Activated gamma-delta T cell treated with Interleukin-2 at 50 U/mL for 16 hours (primary cell): ENCODE measurements at regions not wholly inside any gene's neighbourhood (a gene's known extent, or its start where the extent isn't known, plus 50 kb on each side); places are given as distances from the start of the nearest gene placed in this dataset.

Experiments
- DNase-seq: peaks from one replicate; pipeline ENCODE4 v3.0.0-alpha.2; 2020

DNA sequence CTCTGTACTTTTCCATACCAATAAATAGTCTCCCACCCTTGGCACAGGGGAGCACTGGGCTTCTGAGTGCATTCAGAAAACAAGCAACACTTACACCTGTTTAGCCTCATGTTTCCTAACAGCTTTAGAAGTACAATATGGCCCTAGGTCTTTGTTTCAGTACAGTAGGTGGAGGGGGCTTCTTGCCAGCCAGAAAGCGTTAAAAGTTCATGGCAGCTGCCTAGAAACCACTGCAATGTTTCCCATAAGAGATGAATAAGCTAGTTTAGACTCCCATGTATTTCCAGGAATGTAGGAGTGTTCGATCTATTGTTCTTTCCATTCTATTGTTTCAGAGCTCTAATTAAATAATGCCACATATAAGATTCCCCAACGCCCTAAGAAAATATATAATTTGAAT, 444.8 kb downstream of the ARHGEF28 start:
- no peak for DNase-seq

DNA sequence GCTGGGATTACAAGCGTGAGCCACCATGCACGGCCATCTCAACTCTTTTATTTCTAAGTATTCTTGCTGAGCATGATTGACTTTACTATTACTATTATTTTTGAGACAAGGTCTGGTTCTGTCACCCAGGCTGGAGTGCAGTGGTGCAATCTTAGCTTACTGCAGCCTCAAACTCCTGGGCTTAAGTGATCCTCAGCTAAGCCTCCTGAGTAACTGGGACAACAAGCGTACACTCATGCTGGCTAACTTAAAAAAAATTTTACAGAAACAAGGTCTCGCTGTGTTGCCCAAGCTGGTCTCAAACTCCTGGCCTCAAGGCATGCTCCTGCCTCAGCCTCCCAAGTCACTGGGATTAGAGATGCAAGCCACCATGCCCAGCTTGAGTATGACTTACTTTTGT, 443.7 kb downstream of the ARHGEF28 start:
- DNase-seq: no peak

DNA sequence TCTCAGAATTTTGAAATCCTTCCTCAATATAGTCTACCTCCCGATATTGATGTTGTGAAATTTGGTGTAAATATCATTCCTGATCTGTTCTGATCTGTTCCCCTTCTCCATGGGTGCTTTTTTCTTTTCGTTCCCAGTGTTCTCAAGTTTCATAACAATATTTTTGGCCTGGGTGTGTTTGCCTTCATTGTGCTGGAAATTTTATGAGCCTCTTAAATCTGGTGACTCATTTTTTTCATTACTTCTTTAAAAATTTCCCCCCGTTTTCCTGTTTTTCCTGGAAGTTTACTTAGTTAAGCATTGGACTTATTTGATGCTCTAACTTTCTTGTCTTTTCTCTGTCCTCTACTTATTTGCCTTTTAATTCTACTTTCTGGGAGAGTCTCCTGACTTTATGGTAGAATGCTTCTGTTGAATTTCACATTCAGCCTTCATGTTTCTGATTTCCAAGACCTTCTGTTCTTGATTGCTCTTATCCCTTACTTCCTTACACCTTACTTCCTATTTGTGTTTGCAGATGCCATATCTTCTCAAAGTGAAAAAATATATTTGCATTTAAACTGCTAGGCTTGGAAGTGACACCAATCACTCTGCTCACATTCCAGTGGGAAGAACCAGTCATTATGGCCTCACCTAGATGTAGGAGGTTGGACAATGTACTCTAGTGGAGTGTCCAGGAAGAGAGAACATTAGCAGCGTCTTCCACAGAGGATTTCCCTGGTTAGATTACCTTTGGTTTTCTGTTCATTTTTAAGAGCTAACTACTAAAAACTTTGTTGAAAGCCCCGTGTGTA, 441.9 kb downstream of the ARHGEF28 start:
- no peak for DNase-seq

DNA sequence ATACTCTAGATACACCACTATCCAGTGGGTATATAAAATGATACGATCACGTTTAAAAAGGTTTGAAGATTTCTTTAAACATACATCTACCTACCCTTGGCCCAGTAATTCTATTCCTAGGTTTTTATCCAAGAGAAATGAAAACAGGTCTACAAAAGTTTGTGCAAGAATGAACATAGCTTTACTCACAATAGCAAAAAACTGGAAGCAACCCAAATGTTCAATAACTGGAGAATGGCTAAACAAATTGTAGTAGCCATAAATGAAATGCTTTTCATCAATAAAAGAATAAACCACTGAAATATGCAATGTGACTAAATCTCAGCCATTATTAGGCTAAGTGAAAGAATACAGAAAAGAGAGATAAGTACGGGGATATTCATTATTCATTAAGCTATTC, 438.9 kb downstream of the ARHGEF28 start:
- DNase-seq: no peak

DNA sequence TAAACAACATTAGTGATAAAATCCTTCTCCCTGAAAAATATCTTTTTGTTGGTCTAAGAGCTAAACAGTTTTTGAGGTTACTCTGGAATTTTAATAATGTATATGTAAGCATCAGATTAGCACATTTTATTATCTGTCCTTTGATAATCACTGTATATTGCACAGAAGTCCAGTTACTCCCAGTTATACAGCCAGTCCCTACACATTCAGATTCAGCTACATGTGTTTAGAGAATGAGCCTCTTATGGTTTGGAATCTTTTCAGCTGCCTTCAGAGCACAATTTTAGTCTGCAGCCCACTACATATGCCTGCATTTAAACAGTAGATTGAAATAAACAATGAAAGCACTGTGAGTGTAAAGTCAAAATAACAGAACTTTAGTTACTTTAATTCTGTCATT, 438.2 kb downstream of the ARHGEF28 start:
- DNase-seq: no peak

DNA sequence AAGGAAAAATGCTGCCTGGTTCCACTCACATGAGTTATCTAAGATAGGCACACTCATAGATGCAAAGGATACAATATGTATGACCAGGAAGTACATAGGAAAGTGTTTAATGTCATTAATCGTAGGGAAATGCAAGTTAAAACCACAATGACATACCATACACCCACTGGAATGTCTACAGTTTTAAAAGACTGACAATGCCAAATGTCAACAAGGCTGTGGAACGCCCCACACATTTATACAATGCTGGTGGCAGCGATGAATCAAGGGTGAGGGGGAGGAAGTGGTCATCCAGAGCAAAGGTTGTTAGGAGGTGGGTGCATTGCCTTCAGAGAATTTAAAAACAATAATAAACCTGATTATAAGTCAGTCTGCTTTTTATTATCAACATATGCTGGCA, 437.8 kb downstream of the ARHGEF28 start:
- no peak for DNase-seq

DNA sequence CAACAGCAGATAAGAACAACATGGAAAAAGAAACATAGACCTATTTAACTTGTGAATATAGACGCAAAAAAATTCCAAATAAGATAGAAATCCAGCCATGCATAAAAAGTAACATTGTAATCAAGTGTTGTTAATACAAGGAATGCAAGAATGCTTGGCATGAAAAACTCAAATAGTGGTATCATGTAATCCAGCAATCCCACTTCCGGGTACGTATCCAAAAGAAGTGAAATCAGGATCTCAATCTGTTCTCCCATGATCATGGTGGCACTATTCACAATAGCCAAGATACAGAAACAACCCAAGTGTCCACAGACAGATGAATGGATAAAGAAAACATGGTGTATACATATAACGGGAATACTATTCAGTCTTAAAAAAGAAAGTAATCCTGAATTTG, 437.4 kb downstream of the ARHGEF28 start:
- DNase-seq: no peak

DNA sequence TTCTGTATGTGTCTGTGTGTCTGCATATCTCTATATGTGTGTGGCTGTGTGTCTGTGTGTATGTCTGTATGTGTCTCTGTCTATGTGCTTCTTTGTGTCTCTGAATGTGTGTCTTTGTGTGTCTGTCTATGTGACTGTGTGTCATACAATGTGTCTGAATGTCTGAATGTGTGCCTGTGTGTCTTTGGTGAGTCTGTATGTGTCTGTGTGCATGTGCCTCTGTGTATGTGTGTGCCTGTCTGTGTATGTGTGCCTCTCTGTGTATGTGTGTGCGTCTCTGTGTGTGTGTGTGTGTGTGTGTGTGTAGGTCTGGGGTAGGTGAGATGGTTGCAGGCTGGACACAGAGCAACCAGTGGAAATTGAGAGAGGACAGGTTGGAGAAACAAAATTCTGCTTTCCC, 435.3 kb downstream of the ARHGEF28 start:
- DNase-seq: no peak

DNA sequence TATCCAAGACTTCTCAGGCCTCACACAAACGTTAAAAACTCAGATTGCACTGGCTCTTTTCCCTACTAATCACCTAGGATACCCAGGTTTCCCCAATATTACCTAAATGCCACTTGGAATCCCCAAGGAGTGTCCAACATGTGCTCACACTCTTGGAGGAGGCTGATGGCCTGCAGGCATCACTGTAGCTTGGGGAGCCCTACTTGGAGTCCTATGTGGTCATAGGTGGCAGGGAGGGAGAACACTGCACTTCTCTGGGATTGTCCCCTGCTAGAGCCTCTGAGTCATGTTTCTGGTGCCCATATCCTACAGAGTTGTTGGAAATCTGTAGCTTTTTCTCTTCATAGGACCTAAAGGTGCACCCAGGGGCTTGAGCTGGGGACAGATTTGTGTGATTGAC, 433.7 kb downstream of the ARHGEF28 start:
- no peak for DNase-seq

DNA sequence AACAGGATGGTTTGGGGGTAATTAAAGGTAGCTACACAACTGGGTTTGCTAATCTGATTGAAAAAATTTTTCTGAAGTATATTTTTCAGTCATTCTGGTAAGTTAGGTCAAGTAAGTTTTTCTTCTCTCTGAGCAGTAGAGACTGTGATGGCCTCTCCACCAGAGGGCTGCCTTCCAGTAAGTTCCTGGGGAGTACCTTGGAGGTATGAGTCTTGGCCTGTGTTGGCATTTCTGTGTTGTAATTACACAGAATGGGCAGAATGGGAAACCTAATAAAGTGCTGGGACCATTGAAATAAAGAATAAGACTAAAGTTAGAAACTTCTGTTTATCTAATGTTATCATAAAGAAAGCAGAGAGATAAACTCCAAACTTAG, 430.8 kb downstream of the ARHGEF28 start:
- DNase-seq: no peak

DNA sequence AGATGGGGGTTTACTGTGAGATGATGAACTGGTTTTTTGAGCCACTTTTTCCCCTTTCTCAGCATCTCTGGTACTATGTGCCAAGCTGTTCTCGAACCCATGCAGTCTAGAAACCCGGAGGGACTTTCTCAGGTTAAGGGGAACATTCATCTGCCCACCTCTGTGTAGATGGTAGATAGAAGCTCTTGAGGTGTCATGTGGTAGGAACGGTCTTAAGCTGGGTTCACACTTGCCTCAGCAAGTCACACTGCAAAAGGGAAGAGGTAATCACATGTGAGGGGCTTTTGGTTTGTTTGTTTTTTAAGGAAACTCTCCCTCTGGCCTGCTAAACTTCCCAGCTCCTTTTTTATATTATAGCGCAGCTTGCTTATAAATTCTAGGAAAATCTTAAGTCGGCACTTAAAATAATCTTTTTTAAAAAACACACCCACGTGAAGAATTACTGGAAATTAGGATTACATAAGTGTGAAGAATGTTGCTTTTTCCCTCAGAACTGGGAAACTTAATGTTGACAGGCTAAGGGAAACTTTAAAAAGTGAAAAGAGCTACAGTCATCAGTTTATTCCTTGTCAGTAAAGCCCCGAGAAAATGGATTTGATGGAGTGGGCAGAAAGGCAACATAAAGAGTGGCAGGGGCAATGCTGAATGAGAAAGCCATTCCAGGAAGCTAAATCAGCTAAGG, 430.3 kb downstream of the ARHGEF28 start:
- DNase-seq: no peak

DNA sequence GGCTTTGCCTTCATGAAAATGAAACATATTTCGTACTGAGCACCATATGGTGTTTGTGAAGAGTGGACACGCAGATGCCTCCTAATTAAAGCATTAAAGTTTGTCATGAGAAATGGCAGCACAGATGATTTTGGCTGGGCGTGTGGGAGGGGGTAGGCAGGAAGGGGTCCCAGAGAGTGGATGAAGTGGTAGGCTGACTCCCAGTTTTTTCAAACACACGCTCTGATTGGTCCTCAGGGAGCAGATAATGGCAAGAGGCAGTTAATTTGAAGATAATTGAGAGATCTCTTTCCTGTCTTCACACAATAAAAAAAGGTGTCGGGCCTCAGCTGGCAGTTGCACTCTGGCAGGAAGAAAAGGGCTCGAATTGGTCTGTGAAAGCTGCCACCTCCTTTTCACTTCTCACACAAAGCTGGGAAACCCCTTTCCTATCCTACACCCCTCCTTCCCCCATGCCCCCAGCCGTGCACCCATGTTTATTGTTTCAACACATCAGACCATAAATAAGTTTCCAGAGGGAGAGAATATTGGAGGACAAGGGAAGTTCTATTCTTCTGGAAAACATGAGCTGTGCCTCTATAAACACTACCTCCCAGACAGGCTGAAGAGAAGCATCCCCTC, 429.6 kb downstream of the ARHGEF28 start:
- DNase-seq: no peak

DNA sequence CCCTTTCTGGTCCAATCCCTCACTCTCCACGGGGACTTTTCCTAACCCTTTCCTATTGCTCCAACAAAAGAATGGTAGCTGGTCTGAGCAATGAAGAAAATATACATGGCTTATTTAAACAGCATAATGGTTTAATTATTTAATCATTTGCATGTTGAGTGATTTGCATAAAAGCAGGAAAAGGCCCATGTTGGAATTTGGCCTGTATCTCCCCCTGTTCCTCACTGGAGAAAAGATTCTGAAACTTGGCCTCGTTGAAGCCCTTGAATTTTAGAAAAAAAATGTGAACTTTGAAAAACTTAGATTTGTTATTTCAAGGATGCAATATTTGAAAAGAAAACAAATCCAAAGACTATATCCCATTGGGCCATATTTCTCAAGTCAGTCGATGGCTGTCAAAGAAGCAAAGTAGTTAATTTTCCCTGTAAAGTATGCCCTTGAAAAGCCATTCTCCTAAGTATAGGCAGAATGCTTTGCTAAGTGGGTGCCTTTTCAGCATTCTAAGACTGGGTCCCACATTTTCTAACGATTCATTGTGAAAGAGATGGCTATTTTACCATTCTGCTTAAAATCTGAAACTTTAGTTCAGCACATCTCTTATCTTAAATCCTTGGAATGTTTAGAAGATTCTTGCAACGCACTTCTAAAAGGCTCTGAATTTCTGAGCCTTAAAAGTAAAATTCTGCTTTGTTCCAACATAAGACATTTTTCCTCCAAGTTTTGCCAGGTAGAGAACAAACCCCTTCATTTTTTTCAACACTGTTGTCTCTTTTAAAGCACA, 428.8 kb downstream of the ARHGEF28 start:
- DNase-seq: no peak

DNA sequence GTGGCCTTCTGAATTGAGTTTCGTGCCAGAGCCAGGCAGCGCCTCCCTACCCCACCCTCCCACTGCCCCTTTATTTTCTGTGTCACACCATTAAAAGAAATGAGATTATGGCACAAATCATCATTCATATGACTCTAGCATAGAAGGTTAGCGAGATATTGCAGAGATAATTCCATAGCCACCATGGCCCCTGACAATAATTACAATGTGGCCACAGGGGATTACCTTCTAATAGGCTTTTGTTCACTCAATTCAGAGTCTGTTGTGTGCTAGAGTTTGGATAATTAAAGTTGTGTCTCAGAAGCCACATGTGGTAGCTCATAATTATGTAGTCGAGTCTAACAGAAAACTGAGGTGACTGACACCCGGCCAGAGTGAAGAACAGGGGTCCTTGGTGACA, 428.1 kb downstream of the ARHGEF28 start:
- no peak for DNase-seq

DNA sequence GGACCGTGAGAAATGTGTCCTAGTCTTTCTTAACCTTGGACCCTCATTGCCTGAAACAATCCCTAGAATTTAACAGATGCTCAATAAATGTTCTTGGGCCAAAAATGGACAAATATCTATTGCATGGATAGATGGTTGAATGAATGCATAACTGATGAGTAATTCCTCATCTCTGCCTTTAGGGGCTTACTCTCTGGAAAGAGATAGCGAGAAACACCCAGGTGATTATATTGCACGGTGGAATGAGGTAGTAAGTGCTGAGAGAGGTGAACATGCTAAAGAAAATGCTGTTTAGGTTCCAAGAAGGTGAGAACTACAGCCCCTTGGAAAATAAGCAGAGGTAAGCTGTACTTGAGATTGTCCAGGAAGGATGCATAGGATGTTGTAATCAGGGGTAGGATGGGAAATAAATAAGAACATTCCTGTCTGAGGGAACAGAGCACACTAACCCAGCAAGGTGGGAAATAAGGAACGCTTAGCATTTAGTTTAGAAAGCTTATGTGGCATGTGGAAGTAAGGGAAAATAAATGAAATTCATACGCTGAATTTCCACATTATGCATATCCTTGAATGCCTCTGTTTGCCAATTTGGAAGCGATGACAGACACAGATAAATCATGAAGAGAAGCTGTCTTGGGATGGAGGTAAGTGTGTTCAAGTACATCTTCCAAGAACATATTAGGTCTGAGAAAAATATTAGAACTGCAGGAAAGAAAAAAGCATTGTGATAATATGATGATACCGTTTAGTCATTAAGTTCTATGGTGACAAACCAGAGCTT, 426.6 kb downstream of the ARHGEF28 start:
- no peak for DNase-seq

DNA sequence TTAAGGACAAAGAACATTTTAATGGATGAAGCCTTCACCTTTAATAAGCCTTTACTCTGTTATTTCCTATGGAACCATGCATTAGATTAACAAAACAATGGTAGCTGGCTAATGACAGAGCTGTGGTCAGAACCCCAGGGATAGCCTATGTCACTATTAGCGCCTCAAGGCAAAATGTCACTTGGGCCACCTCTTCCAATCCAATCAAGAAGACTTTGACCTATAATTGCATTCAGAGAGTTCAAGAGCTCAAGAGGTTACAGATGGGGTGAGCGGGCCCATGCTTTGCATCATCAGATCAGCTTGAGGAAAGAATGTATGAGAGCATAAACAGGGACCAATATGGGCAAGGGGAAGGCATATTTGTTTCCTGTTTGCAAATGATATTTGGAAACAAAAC, 425.1 kb downstream of the ARHGEF28 start:
- DNase-seq: no peak

DNA sequence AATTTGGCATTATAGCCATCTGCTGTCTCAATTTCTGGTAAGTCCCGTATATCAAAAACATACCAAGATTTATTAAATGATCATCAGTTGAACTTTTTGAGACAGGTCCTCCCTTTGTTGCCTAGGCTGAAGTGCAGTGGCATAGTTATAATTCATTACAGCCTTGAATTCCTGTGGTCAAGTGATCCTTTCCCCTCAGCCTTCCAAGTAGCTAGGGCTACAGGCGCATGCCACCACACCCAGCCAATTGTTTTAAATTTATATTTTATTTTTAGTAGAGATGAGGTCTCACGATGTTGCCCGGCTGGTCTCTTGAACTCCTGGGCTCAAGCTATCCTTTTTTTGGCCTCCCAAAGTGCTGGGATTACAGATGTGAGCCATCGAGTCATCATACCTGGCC, 418.9 kb downstream of the ARHGEF28 start:
- DNase-seq: no peak

DNA sequence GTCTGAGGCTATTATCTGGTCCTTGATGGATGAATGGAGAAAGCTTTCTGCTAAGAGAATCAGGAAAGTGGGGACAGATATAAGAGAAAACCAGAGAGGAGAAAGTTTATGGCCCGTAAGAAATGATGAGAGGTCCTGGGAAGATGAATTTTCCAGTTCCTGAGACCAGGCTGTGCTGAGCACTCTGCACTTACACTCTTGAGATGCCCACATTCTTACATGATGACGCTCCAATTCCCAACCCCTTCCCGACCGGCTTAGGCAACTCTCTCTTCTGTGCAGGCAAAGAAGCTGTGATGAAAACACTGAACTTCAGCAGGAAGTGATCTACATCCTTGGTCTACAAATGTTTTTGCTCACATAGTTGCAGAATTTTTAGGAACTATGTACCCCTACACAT, 417.0 kb downstream of the ARHGEF28 start:
- DNase-seq: no peak

DNA sequence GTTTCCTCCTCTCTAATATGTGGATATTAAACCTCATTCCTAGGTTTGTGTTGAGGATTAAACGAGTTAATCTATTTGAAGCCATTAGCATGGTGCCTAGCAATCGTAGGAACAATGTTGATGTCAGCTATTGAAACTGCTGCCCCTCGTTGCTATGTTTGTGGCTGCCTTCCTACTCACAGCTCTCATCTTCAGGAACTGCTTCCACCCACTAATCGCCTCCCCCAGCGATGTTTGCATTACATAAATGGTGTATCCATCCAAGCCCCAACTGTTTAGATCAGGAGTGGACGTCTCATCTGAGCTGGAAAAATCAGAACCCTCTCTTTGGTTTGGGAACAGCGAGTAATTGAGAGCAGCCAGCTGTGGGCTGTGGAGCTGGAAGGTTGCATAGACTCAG, 416.6 kb downstream of the ARHGEF28 start:
- no peak for DNase-seq

DNA sequence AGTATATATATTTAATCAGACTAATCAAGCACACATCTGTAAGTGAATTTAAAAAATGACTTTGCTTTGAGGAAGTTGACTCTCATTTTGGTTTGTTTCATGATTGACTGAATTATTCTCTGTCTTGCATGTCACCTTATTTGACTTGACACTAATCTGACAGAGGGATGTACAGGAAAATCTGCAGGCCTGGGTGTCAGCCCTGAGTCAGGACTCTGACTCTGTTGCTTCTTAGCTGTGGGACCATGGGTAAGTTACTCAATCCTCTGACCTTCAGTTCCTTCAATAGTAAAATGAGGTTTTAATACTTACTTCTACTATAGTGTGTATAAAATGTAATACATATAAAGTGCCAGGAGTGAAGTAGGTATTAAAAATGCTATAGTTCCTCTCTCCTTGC, 415.9 kb downstream of the ARHGEF28 start:
- DNase-seq: no peak

DNA sequence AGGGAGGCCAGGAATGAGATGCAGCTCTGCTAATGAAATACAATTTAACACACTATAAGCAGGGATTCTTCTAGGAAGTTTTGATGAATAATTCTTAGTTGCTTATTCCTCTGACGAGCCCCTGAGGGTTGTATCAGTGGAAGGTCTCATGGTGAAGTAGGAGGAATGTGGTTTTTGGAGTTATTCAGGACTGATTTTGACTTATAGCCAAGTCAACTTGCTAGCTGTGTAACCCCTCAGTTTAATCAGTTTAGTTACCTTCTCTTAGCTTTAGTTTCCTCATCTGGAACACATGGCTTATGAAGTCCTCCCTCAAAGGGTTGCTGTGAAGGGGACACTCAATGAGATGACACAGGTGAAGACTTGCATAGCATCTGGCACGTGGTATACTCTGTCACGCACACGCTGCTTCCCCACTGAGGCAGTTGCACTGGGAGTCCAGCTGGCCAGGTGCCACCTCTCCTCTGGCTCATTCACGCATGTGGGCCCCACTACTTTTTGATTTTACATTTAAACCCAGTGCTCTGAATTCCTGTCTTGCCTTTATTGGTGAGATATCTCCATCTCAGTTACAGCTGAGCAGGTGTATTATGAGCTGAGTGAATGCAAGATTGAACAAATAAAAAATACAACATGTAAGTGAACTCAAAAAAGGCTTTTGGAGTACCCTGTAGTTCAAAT, 415.0 kb downstream of the ARHGEF28 start:
- DNase-seq: no peak

DNA sequence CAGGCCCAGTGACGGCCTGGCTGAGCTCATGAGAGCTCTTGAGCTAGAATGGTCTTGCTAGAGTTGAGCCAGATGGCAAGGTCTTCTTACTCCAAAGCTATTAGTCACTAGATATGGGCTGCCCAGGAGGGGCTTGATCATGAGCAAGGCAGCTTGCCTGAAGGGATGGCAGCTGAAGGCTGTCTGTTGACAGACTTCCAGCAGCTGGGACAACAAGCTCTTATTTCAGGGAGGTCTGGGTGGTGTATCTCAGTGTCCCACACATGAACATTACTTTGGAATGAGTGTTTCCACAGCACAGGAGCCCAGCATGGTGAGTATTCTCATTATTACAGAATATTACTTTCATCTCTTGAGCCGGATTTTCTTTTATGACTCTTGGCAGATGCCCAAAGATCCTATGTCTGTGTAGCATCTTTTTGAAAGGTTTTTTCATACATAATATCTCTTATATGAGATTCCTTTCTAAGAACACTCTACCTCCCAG, 414.1 kb downstream of the ARHGEF28 start:
- DNase-seq: no peak
